Fibroblast of skin of right biceps (primary cell): ENCODE measurements at regions not wholly inside any gene's neighbourhood (a gene's known extent, or its start where the extent isn't known, plus 50 kb on each side); places are given as distances from the start of the nearest gene placed in this dataset.

ENCODE experiments used
- DNase-seq: peaks from one replicate; pipeline ENCODE4 v3.0.0-alpha.2; 2013

- no peak for DNase-seq
Measured at GRCh38 chr13:59441596-59442280, 722.0 kb downstream of the DIAPH3 start.

GRCh38 chr13:59442461-59442860 is 721.3 kb downstream of the DIAPH3 start:
- DNase-seq = no peak

- DNase-seq = peak; percentile 22
Measured at GRCh38 chr13:59442944-59443486, 720.7 kb downstream of the DIAPH3 start.

GRCh38 chr13:59444210-59444857 is 719.4 kb downstream of the DIAPH3 start:
- no peak for DNase-seq

GRCh38 chr13:59445812-59446211 is 717.9 kb downstream of the DIAPH3 start:
- no peak for DNase-seq

- no peak for DNase-seq
Measured at GRCh38 chr13:59446391-59446790, 717.3 kb downstream of the DIAPH3 start.

GRCh38 chr13:59447031-59447430 is 716.7 kb downstream of the DIAPH3 start:
- DNase-seq = no peak

- DNase-seq = peak; percentile 83
Measured at GRCh38 chr13:59447846-59448620, 715.7 kb downstream of the DIAPH3 start.

GRCh38 chr13:59449750-59450149 is 714.0 kb downstream of the DIAPH3 start:
- DNase-seq = no peak

- no peak for DNase-seq
Measured at GRCh38 chr13:59450229-59450628, 713.5 kb downstream of the DIAPH3 start.

GRCh38 chr13:59451236-59451635 is 712.5 kb downstream of the DIAPH3 start:
- no peak for DNase-seq

- no peak for DNase-seq
Measured at GRCh38 chr13:59452189-59452890, 711.4 kb downstream of the DIAPH3 start.

- peak; percentile 83 for DNase-seq
Measured at GRCh38 chr13:59458908-59459579, 704.7 kb downstream of the DIAPH3 start.

- peak; percentile 81 for DNase-seq
Measured at GRCh38 chr13:59459972-59460371, 703.8 kb downstream of the DIAPH3 start.

GRCh38 chr13:59461411-59461810 is 702.3 kb downstream of the DIAPH3 start:
- no peak for DNase-seq

GRCh38 chr13:59463023-59463422 is 700.7 kb downstream of the DIAPH3 start:
- no peak for DNase-seq

GRCh38 chr13:59464926-59465325 is 698.8 kb downstream of the DIAPH3 start:
- no peak for DNase-seq

- no peak for DNase-seq
Measured at GRCh38 chr13:59468396-59468795, 695.3 kb downstream of the DIAPH3 start.

- DNase-seq = no peak
Measured at GRCh38 chr13:59471106-59471505, 692.6 kb downstream of the DIAPH3 start.

GRCh38 chr13:59472134-59472533 is 691.6 kb downstream of the DIAPH3 start:
- DNase-seq = peak; percentile 87

GRCh38 chr13:59474696-59475095 is 689.0 kb downstream of the DIAPH3 start:
- DNase-seq = no peak

- DNase-seq = no peak
Measured at GRCh38 chr13:59475911-59476310, 687.8 kb downstream of the DIAPH3 start.
